ENCODE measurements at regions not wholly inside any gene's neighbourhood (a gene's known extent, or its start where the extent isn't known, plus 50 kb on each side); places are given as distances from the start of the nearest gene placed in this dataset.
"Not testable (repeated sequence)": the region's sequence is repeated elsewhere in the genome, so short reads cannot be mapped to it uniquely, and the experiment has no call there.

- POLR2A ChIA-PET; CTCF ChIA-PET; DNase-seq (ENCODE audit: extremely low spot score): not testable (repeated sequence)
These were observed 543.5 kb downstream of the RPIA start for GRCh38 chr2:89234818-89235466.

DNA sequence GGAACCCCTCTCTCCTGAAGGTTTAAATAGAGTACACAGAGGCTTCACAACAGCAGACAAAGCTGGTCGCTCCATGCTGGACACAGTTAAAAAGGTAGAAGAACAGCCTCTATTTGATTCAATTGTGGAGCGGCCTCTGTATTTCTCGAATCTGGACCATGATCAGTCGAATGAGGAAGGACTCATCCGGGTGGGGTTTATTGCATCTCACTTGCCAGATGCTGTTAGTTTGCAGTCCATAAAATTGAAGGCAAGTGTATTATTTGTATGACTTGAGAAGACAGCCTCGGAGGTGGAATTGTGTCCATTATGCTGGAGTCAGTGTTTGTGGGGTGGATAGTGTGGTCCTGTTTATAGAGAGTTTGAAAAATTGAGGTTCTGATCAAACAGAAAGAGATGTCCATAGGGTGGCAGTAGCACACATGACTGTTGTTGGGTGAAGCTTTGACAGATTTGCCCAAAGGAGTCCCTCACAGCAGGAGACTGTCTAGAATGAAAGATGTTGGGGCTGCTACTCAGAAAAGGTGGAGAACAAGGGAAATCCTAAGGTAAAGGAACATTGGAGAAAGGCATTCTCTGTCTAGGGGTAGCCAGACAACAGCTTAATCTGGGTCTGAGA, 545.5 kb downstream of the RPIA start:
- POLR2A ChIA-PET; DNase-seq (ENCODE audit: extremely low spot score); CTCF ChIA-PET: not testable (repeated sequence)

DNA sequence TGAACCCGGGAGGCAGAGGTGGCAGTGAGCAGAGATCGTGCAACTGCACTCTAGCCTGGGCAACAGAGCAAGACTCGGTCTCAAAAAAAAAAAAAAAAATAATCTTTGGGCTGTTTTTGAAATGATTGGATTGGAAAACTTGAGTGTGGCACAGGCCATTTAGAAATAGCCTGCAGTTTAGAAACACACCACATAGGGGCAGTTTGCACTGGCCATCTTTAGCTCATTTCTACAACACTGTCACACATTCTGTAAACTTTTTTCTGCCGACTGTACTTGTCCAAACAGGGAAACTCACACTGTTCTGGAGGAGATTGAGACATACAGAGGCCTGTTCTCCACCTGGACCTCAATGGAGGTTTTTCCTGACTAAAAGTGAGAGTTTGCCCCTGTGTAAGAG, 546.3 kb downstream of the RPIA start:
- CTCF ChIA-PET; POLR2A ChIA-PET; DNase-seq (ENCODE audit: extremely low spot score): not testable (repeated sequence)

DNA sequence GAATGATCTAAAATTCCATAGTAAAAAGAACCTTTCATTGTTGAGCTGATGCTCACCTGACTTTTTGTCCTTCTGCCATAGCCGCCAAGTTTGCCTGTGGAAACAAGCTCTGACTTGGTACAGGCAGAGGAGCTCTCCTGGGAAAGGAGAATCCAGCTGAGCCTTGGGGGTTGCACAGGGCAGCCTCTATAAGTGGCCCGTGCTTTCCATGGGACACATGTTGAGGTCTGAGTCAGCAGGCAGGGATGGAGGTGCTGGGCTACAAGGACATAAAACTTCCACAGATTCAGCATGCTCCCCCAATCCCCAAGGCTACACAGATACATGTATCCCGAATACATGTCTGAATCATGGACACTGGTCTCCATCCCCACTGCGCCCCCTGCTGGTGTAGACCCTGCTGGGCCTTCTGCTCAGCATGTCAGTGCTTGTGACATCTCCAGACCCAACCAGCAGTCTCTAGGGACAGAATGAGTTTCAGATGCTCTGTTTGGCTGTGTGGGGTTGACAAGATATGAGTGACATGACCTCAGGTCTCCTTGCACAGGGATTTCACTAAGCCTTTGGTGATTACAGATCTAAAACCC, 551.7 kb downstream of the RPIA start:
- TF ChIP-seq, protein P1, sequence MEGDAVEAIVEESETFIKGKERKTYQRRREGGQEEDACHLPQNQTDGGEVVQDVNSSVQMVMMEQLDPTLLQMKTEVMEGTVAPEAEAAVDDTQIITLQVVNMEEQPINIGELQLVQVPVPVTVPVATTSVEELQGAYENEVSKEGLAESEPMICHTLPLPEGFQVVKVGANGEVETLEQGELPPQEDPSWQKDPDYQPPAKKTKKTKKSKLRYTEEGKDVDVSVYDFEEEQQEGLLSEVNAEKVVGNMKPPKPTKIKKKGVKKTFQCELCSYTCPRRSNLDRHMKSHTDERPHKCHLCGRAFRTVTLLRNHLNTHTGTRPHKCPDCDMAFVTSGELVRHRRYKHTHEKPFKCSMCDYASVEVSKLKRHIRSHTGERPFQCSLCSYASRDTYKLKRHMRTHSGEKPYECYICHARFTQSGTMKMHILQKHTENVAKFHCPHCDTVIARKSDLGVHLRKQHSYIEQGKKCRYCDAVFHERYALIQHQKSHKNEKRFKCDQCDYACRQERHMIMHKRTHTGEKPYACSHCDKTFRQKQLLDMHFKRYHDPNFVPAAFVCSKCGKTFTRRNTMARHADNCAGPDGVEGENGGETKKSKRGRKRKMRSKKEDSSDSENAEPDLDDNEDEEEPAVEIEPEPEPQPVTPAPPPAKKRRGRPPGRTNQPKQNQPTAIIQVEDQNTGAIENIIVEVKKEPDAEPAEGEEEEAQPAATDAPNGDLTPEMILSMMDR (IDR thresholded peaks at IDR 0.05; ENCODE audit: control extremely low read depth, extremely low read depth, low read depth, missing control alignments): peak; percentile 16
- POLR2A ChIA-PET; CTCF ChIA-PET; DNase-seq (ENCODE audit: extremely low spot score): not testable (repeated sequence)

GRCh38 chr2:89244407-89244806, 552.9 kb downstream of the RPIA start:
- CTCF ChIA-PET; POLR2A ChIA-PET; DNase-seq (ENCODE audit: extremely low spot score): not testable (repeated sequence)

DNA sequence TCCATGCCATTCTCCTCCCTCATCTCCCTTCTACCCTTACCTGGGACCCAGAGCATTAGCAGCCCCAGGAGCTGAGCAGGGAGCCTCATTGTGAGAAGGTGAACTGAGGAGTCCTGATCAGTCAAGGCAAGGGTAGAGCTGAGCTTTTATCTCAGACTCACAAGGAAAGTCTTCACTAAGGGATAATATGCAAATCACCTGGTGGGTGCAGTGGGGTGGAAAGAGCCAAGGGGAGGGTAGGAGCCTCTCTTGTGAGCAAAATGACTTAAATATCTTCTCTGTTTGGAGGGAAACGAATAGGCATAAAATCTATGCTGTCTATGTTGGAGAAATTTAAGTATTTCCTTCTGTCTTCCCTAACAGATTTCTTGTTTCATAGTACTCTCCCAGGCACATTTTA, 554.0 kb downstream of the RPIA start:
- POLR2A ChIA-PET; CTCF ChIA-PET; DNase-seq (ENCODE audit: extremely low spot score): not testable (repeated sequence)

DNA sequence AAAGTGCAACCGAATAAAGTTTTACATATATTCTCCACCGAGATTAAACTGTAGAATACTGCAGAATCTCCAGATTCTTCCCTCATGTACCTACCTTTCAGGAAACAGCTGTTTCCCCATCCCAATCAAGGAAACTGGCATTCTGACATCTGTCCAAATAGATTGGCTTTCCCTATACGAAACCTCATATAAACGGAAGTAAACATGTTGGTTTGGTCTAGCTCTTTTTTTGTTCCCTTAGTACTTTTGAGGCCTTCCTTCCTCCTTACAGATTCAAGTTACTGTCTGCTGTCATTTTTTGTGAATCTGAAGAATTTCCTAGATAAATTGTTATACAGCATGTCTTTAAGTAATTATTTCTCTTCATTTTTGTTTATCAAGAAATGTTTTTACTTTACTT, 554.6 kb downstream of the RPIA start:
- CTCF ChIA-PET; POLR2A ChIA-PET; DNase-seq (ENCODE audit: extremely low spot score): not testable (repeated sequence)

DNA sequence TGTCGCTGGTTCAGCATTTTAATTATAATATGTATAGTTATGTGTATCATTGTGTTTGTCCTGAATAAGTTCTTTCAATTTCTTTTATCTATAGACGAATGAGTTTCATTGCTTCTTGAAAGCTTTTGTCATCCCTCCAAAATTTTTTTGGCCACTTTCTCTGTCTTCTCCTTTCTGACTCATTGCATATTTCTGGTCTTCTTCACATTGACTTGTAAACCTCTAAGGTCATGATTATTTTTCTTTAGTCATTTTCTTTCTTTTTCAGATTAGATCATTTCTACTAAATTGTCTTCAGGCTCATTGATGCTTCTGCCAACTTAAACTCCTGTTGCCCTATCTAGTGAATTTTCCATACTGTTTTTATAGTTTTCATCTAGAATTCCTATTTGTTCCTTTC, 555.1 kb downstream of the RPIA start:
- CTCF ChIA-PET; POLR2A ChIA-PET; DNase-seq (ENCODE audit: extremely low spot score): not testable (repeated sequence)

- DNase-seq (ENCODE audit: extremely low spot score); POLR2A ChIA-PET; CTCF ChIA-PET: not testable (repeated sequence)
These were observed 563.5 kb downstream of the RPIA start for GRCh38 chr2:89255013-89255412.

DNA sequence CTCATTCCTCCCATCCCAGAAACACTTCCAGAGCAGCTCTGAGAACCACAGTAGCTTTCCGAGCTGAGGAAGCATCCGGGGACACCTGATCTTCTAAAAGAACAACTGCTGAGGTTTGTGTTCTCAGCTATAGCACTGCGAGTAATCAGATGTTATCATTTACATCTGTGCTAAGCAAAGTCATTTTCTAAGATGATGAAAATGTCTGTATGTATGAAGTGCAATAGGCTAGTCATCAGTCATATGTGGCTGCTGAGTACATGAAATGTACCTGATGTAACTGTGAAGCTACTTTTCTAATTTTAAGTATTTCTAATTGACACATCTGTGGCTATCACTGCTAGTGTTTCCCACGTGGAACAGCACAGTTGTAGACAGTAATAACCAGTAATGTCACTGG, 582.0 kb downstream of the RPIA start:
- CTCF ChIA-PET; DNase-seq (ENCODE audit: extremely low spot score): not testable (repeated sequence)

GRCh38 chr2:89280536-89280935, 589.1 kb downstream of the RPIA start:
- CTCF ChIA-PET; DNase-seq (ENCODE audit: extremely low spot score); POLR2A ChIA-PET: not testable (repeated sequence)

More for the DNA sequence above, 582.0 kb downstream of the RPIA start:
- POLR2A ChIA-PET: not testable (repeated sequence)

- CTCF ChIA-PET; POLR2A ChIA-PET; DNase-seq (ENCODE audit: extremely low spot score): not testable (repeated sequence)
These were observed 595.1 kb downstream of the RPIA start for GRCh38 chr2:89286448-89287080.

DNA sequence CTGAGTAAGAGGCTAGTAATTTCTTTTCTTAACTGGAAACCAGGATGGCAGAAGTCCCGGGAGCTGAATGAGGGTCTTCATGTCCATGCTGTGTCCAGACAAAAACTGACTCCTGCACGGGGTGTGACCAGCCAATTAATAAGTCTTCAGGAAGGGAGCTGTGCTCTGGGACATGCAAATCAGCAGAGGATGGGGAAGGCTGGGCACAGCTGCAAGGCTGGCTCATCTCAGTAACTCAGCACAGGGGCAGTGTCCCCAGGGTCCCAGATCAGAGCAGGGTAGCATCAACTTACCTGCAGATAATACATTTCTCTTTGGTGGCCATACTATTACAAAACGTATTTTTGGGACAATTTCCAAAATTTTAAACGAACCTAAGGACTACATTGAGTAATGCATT, 595.6 kb downstream of the RPIA start:
- POLR2A ChIA-PET; DNase-seq (ENCODE audit: extremely low spot score); CTCF ChIA-PET: not testable (repeated sequence)

DNA sequence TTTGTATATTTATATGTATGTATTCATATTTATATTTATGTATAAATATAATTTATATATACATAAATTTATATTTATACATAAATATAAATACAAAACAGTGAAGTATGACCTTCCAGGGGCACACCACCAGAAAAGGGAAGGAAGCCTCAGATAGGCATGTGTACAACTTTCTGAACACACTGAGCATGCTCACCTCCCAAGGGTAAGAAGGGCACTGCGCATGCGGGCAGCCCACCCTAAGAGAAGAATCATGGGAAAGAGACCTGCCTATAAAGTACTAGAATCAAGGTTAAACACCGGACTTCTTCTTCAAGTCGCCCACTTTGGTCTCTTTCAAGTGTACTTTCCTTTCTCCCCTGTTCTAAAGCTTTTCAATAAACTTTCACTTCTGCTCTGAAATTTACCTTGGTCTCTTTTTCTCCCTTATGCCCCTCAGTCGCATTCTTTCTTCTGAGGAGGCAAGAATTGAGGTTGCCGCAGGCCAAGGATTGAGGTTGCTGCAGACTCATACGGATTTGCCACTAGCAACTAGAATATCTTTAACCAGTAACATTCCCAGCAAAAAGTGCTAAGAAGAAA, 600.3 kb downstream of the RPIA start:
- CTCF ChIA-PET; POLR2A ChIA-PET; DNase-seq (ENCODE audit: extremely low spot score): not testable (repeated sequence)

- CTCF ChIA-PET; POLR2A ChIA-PET; DNase-seq (ENCODE audit: extremely low spot score): not testable (repeated sequence)
These were observed 601.9 kb downstream of the RPIA start for GRCh38 chr2:89293399-89293798.

GRCh38 chr2:89294335-89294734, 602.9 kb downstream of the RPIA start:
- DNase-seq (ENCODE audit: extremely low spot score); CTCF ChIA-PET; POLR2A ChIA-PET: not testable (repeated sequence)

DNA sequence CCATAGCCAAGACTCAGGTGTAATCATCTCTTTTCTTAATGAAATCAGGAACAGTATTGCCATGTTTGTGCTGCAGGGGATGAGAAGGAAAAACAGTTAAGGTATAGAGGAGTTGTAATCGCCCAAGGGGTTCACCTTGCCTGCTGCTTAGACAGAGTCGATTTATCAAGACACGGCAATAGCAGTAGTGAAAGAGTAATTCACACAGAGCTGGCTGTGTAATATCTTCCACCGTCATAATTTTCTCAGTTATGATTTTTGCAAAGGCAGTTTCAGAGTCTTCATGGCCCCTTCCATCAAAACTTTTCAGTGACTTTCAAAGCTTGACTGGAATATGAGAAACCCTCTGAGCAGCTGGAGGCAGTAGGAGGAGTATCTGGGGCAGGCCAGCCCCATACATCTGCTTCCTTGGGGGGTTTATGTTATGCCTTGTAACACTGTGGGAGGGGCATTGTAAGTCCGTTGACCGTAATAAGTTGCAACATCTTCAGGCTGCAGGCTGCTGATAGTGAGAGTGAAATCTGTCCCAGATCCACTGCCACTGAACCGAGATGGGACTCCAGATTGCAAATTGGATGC, 605.4 kb downstream of the RPIA start:
- DNase-seq (ENCODE audit: extremely low spot score); POLR2A ChIA-PET; CTCF ChIA-PET: not testable (repeated sequence)

All from GM10248 (cell line).